K562 (cell line): ENCODE measurements at regions not wholly inside any gene's neighbourhood (a gene's known extent, or its start where the extent isn't known, plus 50 kb on each side); places are given as distances from the start of the nearest gene placed in this dataset.

ENCODE experiments used
- ATAC-seq: fragments of 200-7000 bp; cut with Tn5 transposase; 3 replicates; pipeline ENCODE4 v1.9.1; 2020; ENCODE audit warnings: moderate library complexity
- BruUV-seq: library from RNA; stranded (reverse); fragments of 400-500 nt; replicated peaks from 2 replicates; lab custom pipeline; 2021; lab: Mats Ljungman, UMichigan
- CTCF ChIA-PET: fragments of 300-600 bp; formaldehyde crosslinking; extraction: SDS; loops from one replicate; lab custom pipeline; 2021; ENCODE audit warnings: low intra/inter-chr PET ratio; lab: Yijun Ruan, JAX
- POLR2A ChIA-PET: fragments of 300-600, 350-650 bp; sonication (Branson Sonifier 250); formaldehyde crosslinking; extraction: SDS; loops from one replicate; lab custom pipeline; 2021; ENCODE audit warnings: antibody characterized with exemption, inconsistent platforms; lab: Yijun Ruan, JAX
- DNase-seq, 4 experiments: peaks; one replicate each; pipeline versions ENCODE4 v3.0.0 to v3.0.0-alpha.2; 2011 to 2018; ENCODE audit warnings: low spot score in 3 of 4, mixed read lengths in 3 of 4; ENCODE audit errors: extremely low read depth in 1 of 4
- FAIRE-seq: peaks from 2 replicates; lab custom pipeline; 2011; peaks lifted over from hg19 to GRCh38; lab: Jason Lieb, UNC
- H2AFZ ChIP-seq: 2 replicates; pipeline ENCODE4 v1.6.0; 2011; ENCODE audit warnings: low read depth, low read length, control low read depth, inconsistent platforms
- H3K27ac ChIP-seq: fragments of 200-600 bp; 3 replicates; pipeline ENCODE4 v1.8.0; 2011; ENCODE audit warnings: low read depth, mild to moderate bottlenecking, control low read depth, inconsistent platforms, low read length, moderate library complexity, mixed read lengths; ENCODE audit errors: extremely low read depth
- H3K27me3 ChIP-seq, 2 experiments: fragments of 300-600 bp in 1 of 2; 2 replicates in 1 of 2; 3 replicates in 1 of 2; pipeline versions ENCODE4 v1.6.0 to v1.8.0; 2011; ENCODE audit warnings: inconsistent platforms in 2 of 2, low read length in 2 of 2, mild to moderate bottlenecking in 1 of 2, mixed read lengths in 1 of 2, moderate library complexity in 1 of 2; ENCODE audit not compliant: control insufficient read depth in 2 of 2, insufficient read depth in 2 of 2
- H3K36me3 ChIP-seq: fragments of 300-600 bp; 3 replicates; pipeline ENCODE4 v1.8.0; 2011; ENCODE audit warnings: mild to moderate bottlenecking, low read length, inconsistent platforms; ENCODE audit not compliant: control insufficient read depth, insufficient read depth
- H3K4me1 ChIP-seq, 2 experiments: fragments of 200-600 bp in 1 of 2; replicated peaks in 1 of 2; 2 replicates in 1 of 2; 3 replicates in 1 of 2; pipeline versions ENCODE4 v1.5.1 to v1.8.0; 2011; ENCODE audit warnings: inconsistent platforms in 2 of 2, low read length in 2 of 2, mild to moderate bottlenecking in 1 of 2, mixed read lengths in 1 of 2, moderate library complexity in 1 of 2; ENCODE audit not compliant: control insufficient read depth in 2 of 2, insufficient read depth in 2 of 2
- H3K4me2 ChIP-seq: 2 replicates; pipeline ENCODE4 v1.6.1; 2011; ENCODE audit warnings: low read length, control low read depth, inconsistent platforms, mixed read lengths; ENCODE audit not compliant: insufficient read depth
- H3K4me3 ChIP-seq: fragments of 200-600 bp; sonication (generic), shearing (Covaris generic); 2 replicates; pipeline ENCODE4 v1.5.1; 2016; ENCODE audit warnings: control low read depth, inconsistent platforms
- H3K79me2 ChIP-seq: fragments of 200-600 bp; 3 replicates; pipeline ENCODE4 v1.8.0; 2011; ENCODE audit warnings: low read length, inconsistent platforms; ENCODE audit not compliant: control insufficient read depth, insufficient read depth
- H3K9ac ChIP-seq, 2 experiments: 2 replicates each; pipeline versions ENCODE4 v1.6.0 to v1.6.1; 2011; ENCODE audit warnings: low read depth in 2 of 2, low read length in 2 of 2, control low read depth in 1 of 2, inconsistent platforms in 1 of 2, mild to moderate bottlenecking in 1 of 2, mixed read lengths in 1 of 2; ENCODE audit not compliant: insufficient read depth in 1 of 2
- H3K9me1 ChIP-seq: one replicate; pipeline ENCODE4 v1.6.0; 2011; ENCODE audit warnings: inconsistent platforms, mild to moderate bottlenecking, low read length, moderate library complexity; ENCODE audit not compliant: control insufficient read depth, insufficient read depth
- H3K9me3 ChIP-seq: replicated peaks from 2 replicates; pipeline ENCODE4 v1.5.1; 2011; ENCODE audit warnings: low read depth, low read length, inconsistent platforms; ENCODE audit not compliant: control insufficient read depth, insufficient read depth
- H4K20me1 ChIP-seq: replicated peaks from 2 replicates; pipeline ENCODE4 v1.6.1; 2011; ENCODE audit warnings: low read length, inconsistent platforms, mixed read lengths; ENCODE audit not compliant: control insufficient read depth, insufficient read depth
- ADNP ChIP-seq: fragments of 200-800 bp; sonication (Bioruptor generic); IDR thresholded peaks from 2 replicates; pipeline ENCODE4 v1.6.1; 2016; ENCODE audit warnings: missing genetic modification characterization, missing compliant biosample characterization
- EP400 ChIP-seq: fragments of 450-650 bp; IDR thresholded peaks from 2 replicates; pipeline ENCODE4 v1.6.1; 2017; ENCODE audit warnings: antibody characterized with exemption, mild to moderate bottlenecking, moderate library complexity
- HDAC1 ChIP-seq, 2 experiments: fragments of 450-650 bp; IDR thresholded peaks; 2 replicates each; pipeline ENCODE4 v1.6.1; 2016 to 2017; ENCODE audit warnings: inconsistent platforms in 1 of 2, mild to moderate bottlenecking in 1 of 2, moderate library complexity in 1 of 2
- MED1 ChIP-seq: sonication (generic); formaldehyde crosslinking; IDR thresholded peaks from 2 replicates; pipeline ENCODE4 v1.8.1; 2023; ENCODE audit warnings: missing genetic modification reagents, borderline replicate concordance
- MTA3 ChIP-seq: fragments of 450-650 bp; formaldehyde crosslinking; IDR thresholded peaks from 2 replicates; pipeline ENCODE4 v1.6.1; 2017; ENCODE audit warnings: mild to moderate bottlenecking, borderline replicate concordance
- NCOA6 ChIP-seq: fragments of 450-650 bp; IDR thresholded peaks from 2 replicates; pipeline ENCODE4 v1.6.1; 2017; ENCODE audit warnings: mild to moderate bottlenecking
- NFE2 ChIP-seq: IDR thresholded peaks from 2 replicates; pipeline ENCODE4 v1.6.1; 2014; ENCODE audit warnings: antibody characterized with exemption, low read depth
- OTX1 ChIP-seq: fragments of 450-650 bp; formaldehyde crosslinking; IDR thresholded peaks from 2 replicates; pipeline ENCODE4 v1.4.0; 2022; ENCODE audit warnings: mild to moderate bottlenecking
- SIRT6 ChIP-seq: IDR thresholded peaks from one replicate; pipeline ENCODE4 v1.6.1; 2012; ENCODE audit warnings: low read depth, mild to moderate bottlenecking, control low read depth, inconsistent platforms, low read length, moderate library complexity
- SMAD4 ChIP-seq: fragments of 250-450 bp; sonication (Bioruptor Pico); conservative IDR thresholded peaks from 2 replicates; pipeline ENCODE4 v1.8.0; 2021; ENCODE audit warnings: inconsistent platforms, mild to moderate bottlenecking, moderate library complexity
- TAF9B ChIP-seq: fragments of 450-650 bp; IDR thresholded peaks from 2 replicates; pipeline ENCODE4 v1.6.1; 2018; ENCODE audit warnings: mild to moderate bottlenecking; ENCODE audit not compliant: partially characterized antibody
- XRCC5 ChIP-seq: fragments of 200-400 bp; formaldehyde crosslinking; IDR thresholded peaks from 2 replicates; pipeline ENCODE4 v1.6.1; 2017; ENCODE audit warnings: low read depth, mild to moderate bottlenecking, low read length
- ZC3H4 ChIP-seq: sonication (generic); formaldehyde crosslinking; IDR thresholded peaks from 2 replicates; pipeline ENCODE4 v1.9.0; 2021; ENCODE audit warnings: missing genetic modification reagents, borderline replicate concordance
- ZNF766 ChIP-seq: fragments of 200-800 bp; sonication (Bioruptor generic); conservative IDR thresholded peaks from 2 replicates; pipeline ENCODE4 v1.6.1; 2016; ENCODE audit warnings: missing genetic modification characterization, missing compliant biosample characterization
- WGBS: fragments of 100-300 bp; shearing (Covaris generic); methylation state at CpG from one replicate; pipeline ENCODE4 v1.1.6; 2016; ENCODE audit warnings: low coverage, mixed read lengths; ENCODE audit not compliant: insufficient coverage; ENCODE audit errors: missing lambda C conversion rate; 5-methylcytosine and 5-hydroxymethylcytosine counted together
- in situ Hi-C: fragments of 300-500 bp; cut with MboI; formaldehyde crosslinking; loops from 4 replicates; pipeline ENCODE4 v1.15.0; 2018; ENCODE audit warnings: inconsistent platforms, mixed read lengths
- intact Hi-C: fragments of 100-400 bp; cut with micrococcal nuclease; formaldehyde crosslinking; loops from 2 replicates; pipeline ENCODE4 v1.14.2; 2022
- TF ChIP-seq, protein P1 (sequence below): fragments of 450-650 bp; IDR thresholded peaks from 2 replicates; pipeline ENCODE4 v1.6.1; 2014; ENCODE audit warnings: low read depth, mild to moderate bottlenecking, moderate library complexity, borderline replicate concordance
- TF ChIP-seq, protein P2 (sequence below): sonication (generic); formaldehyde crosslinking; IDR thresholded peaks from 2 replicates; pipeline ENCODE4 v1.8.1; 2023; ENCODE audit warnings: mild to moderate bottlenecking, missing genetic modification reagents, moderate library complexity

DNA sequence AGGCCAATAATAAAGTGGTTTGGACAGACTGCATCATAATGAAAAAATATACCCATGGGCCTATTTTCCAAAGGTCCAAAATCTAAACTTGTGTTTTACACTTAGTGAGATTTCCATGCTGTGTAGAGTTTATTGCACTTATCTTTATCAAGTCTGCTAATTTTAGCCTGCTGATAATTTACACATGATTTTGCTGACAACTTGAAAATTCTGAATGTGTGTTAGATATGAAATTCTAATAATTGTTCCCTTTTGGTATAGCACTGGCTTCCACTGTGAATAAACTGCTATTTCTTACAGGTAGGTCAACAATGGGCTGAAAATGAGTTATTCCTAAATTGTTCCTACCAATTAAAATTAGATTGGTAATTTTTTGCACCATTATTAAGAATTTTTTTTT is 589.1 kb upstream of the ANO3 start:
- Histone ChIP-seq H3K27me3 (no peaks in the 10 kb centered on the region), H3K27ac (no peak overlapping the region), H3K79me2 (no peaks in the 10 kb centered on the region), H3K9me3 (no peaks in the 10 kb centered on the region), H3K36me3 (no peaks in the 10 kb centered on the region), H3K4me2 (no peak overlapping the region), H3K9me1 (no peaks in the 10 kb centered on the region), H3K4me1 (no peaks in the 10 kb centered on the region), H3K9ac (no peak overlapping the region), H3K4me3 (no peak overlapping the region), H2AFZ (no peak overlapping the region)
- CTCF ChIA-PET: no interaction called here
- DNase-seq (no peak), ATAC-seq (no peak)
- intact Hi-C loops (no loop called here), in situ Hi-C loops (no loop called here)
- no TSS peak for BruUV-seq
- no peak for TF ChIP-seq MED1
- no peak for TF ChIP-seq EP400
- no peak for TF ChIP-seq HDAC1 (IDR thresholded peaks at IDR 0.05)
- TF ChIP-seq SIRT6: no peak
- TF ChIP-seq, all 486 proteins: peak for 0
- no peaks in the 10 kb centered on the region for H4K20me1 ChIP-seq
- no peak for FAIRE-seq
- POLR2A ChIA-PET: no interaction called here

DNA sequence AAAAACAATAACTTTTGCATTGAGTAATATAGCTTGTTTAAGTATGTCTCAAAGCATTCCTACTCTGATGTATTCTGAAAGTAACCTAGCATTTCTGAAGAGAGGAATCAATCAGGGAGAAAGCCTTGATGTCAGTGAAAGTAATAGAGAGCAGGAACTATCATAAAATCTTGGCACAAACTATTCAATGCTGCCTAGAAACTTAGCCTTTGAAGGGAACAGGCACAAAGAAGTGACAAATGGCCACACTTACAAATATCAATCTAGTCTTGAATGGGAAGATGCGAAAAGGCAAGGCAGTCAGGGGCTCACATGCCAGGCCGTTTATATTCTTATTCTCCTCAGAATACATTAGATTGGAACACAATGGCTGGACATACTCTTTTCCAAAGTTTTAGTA is 576.5 kb upstream of the ANO3 start:
- no peak overlapping the region for H3K4me2 ChIP-seq
- no peaks in the 10 kb centered on the region for H3K9me3 ChIP-seq
- DNase-seq (no peak), FAIRE-seq (no peak), ATAC-seq (no peak)
- H3K27ac ChIP-seq: no peak overlapping the region
- no peaks in the 10 kb centered on the region for H4K20me1 ChIP-seq
- H3K4me1 ChIP-seq: no peaks in the 10 kb centered on the region
- H3K9ac ChIP-seq: no peak overlapping the region
- H3K9me1 ChIP-seq: no peaks in the 10 kb centered on the region
- no peak overlapping the region for H2AFZ ChIP-seq
- H3K79me2 ChIP-seq: no peaks in the 10 kb centered on the region
- H3K27me3 ChIP-seq: no peaks in the 10 kb centered on the region
- ChIA-PET CTCF (no interaction called here), POLR2A (no interaction called here)
- intact Hi-C loops (no loop called here), in situ Hi-C loops (no loop called here)
- WGBS: 0% methylated on average over 2 of the region's 2 CpGs
- no TSS peak for BruUV-seq
- H3K36me3 ChIP-seq: no peaks in the 10 kb centered on the region
- no peak overlapping the region for H3K4me3 ChIP-seq
- TF ChIP-seq OTX1 (CRISPR knock-in tag) (no peak), NCOA6 (no peak), TAF9B (no peak), ZC3H4 (CRISPR knock-in tag) (no peak), ADNP (tag) (no peak), MTA3 (no peak), XRCC5 (no peak), SMAD4 (no peak), ZNF766 (CRISPR knock-in tag) (no peak), NFE2 (no peak)
- TF ChIP-seq, protein P1, sequence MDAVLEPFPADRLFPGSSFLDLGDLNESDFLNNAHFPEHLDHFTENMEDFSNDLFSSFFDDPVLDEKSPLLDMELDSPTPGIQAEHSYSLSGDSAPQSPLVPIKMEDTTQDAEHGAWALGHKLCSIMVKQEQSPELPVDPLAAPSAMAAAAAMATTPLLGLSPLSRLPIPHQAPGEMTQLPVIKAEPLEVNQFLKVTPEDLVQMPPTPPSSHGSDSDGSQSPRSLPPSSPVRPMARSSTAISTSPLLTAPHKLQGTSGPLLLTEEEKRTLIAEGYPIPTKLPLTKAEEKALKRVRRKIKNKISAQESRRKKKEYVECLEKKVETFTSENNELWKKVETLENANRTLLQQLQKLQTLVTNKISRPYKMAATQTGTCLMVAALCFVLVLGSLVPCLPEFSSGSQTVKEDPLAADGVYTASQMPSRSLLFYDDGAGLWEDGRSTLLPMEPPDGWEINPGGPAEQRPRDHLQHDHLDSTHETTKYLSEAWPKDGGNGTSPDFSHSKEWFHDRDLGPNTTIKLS: no peak
- TF ChIP-seq, protein P2, sequence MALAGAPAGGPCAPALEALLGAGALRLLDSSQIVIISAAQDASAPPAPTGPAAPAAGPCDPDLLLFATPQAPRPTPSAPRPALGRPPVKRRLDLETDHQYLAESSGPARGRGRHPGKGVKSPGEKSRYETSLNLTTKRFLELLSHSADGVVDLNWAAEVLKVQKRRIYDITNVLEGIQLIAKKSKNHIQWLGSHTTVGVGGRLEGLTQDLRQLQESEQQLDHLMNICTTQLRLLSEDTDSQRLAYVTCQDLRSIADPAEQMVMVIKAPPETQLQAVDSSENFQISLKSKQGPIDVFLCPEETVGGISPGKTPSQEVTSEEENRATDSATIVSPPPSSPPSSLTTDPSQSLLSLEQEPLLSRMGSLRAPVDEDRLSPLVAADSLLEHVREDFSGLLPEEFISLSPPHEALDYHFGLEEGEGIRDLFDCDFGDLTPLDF (CRISPR knock-in tag): no peak
